OCI-LY3 (cell line): ENCODE measurements at regions not wholly inside any gene's neighbourhood (a gene's known extent, or its start where the extent isn't known, plus 50 kb on each side); places are given as distances from the start of the nearest gene placed in this dataset.

Source experiments
- EZH2phosphoT487 ChIP-seq: fragments of 200-600 bp; shearing (Covaris generic); IDR thresholded peaks from 2 replicates; pipeline ENCODE4 v1.6.1; 2018; ENCODE audit warnings: antibody characterized with exemption, mixed run types, low read depth
- TF ChIP-seq, protein P1 (sequence below): fragments of 200-600, 300-600 bp; sonication (generic); IDR thresholded peaks from 2 replicates; pipeline ENCODE4 v1.5.1; 2014; ENCODE audit warnings: antibody characterized with exemption, low read length, low read depth

DNA sequence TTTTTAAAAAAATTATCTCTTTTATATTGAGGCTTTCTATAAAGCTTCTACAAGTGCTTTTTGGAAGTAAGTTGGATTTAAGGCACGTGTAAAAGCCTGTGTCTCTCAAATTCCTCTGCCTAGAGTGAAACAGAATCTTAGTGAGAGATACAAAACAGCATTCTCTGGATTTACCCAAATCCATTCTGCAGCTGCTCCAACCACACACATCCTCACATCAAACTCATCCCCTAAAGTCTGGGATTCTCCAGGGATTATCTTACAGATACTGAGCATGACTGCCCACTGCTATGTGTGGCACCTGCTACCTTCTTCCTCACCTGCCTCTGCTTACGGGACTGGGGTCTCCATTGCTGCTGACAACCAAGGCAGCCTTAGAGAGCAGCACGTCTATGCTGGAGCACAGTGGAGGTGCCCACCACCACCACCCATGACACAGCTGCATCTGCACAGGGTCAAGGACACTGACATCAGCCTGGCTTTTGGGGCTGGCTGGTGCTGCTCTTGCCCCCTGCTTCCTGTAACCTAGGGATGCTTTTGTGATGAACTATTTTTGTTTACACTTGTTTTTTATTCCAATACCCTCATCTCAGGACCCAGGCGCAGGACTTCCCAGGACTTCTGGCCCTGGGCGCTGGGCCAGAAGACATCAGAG lies 139.2 kb upstream of the NAMPT start:
- TF ChIP-seq, protein P1, sequence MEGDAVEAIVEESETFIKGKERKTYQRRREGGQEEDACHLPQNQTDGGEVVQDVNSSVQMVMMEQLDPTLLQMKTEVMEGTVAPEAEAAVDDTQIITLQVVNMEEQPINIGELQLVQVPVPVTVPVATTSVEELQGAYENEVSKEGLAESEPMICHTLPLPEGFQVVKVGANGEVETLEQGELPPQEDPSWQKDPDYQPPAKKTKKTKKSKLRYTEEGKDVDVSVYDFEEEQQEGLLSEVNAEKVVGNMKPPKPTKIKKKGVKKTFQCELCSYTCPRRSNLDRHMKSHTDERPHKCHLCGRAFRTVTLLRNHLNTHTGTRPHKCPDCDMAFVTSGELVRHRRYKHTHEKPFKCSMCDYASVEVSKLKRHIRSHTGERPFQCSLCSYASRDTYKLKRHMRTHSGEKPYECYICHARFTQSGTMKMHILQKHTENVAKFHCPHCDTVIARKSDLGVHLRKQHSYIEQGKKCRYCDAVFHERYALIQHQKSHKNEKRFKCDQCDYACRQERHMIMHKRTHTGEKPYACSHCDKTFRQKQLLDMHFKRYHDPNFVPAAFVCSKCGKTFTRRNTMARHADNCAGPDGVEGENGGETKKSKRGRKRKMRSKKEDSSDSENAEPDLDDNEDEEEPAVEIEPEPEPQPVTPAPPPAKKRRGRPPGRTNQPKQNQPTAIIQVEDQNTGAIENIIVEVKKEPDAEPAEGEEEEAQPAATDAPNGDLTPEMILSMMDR = no peak
- no peak for TF ChIP-seq EZH2phosphoT487
